OCI-LY7 (cell line): ENCODE measurements at regions not wholly inside any gene's neighbourhood (a gene's known extent, or its start where the extent isn't known, plus 50 kb on each side); places are given as distances from the start of the nearest gene placed in this dataset.

Source experiments
- BruUV-seq: library from RNA; stranded (reverse); fragments of 400-500 nt; replicated peaks from 2 replicates; lab custom pipeline; 2021; lab: Mats Ljungman, UMichigan
- CTCF ChIA-PET: fragments of 300-600 bp; sonication (Branson Sonifier 250); formaldehyde crosslinking; loops from one replicate; lab custom pipeline; 2022; ENCODE audit warnings: antibody characterized with exemption; ENCODE audit not compliant: unreplicated experiment; lab: Charles Lee
- POLR2A ChIA-PET: fragments of 300-600 bp; sonication (Branson Sonifier 250); formaldehyde crosslinking; loops from one replicate; lab custom pipeline; 2022; ENCODE audit warnings: antibody characterized with exemption; lab: Charles Lee
- DNase-seq: peaks from one replicate; pipeline ENCODE4 v3.0.0-alpha.2; 2015; ENCODE audit warnings: low spot score
- H2AFZ ChIP-seq: fragments of 200-600 bp; sonication (generic), shearing (Covaris generic); 2 replicates; pipeline ENCODE4 v1.6.1; 2014; ENCODE audit warnings: mild to moderate bottlenecking, antibody characterized with exemption, low read length, moderate library complexity
- H3K27ac ChIP-seq: fragments of 200-600 bp; sonication (generic); 2 replicates; pipeline ENCODE4 v1.5.1; 2014; ENCODE audit warnings: mixed run types, low read depth, mild to moderate bottlenecking, moderate library complexity, low read length, inconsistent platforms; ENCODE audit not compliant: poor library complexity, severe bottlenecking
- H3K36me3 ChIP-seq: fragments of 200-600 bp; sonication (generic); 2 replicates; pipeline ENCODE4 v1.6.1; 2014; ENCODE audit warnings: mild to moderate bottlenecking, antibody characterized with exemption, low read length, moderate library complexity, mixed read lengths; ENCODE audit not compliant: insufficient read depth
- H3K4me1 ChIP-seq: fragments of 200-600 bp; sonication (generic); 2 replicates; pipeline ENCODE4 v1.5.1; 2014; ENCODE audit warnings: mild to moderate bottlenecking, low read length; ENCODE audit not compliant: insufficient read depth, poor library complexity, severe bottlenecking
- H3K4me2 ChIP-seq: fragments of 200-600 bp; sonication (generic); 2 replicates; pipeline ENCODE4 v1.6.1; 2014; ENCODE audit warnings: mild to moderate bottlenecking, low read length
- H3K4me3 ChIP-seq: fragments of 200-600 bp; sonication (generic); 2 replicates; pipeline ENCODE4 v1.5.1; 2014; ENCODE audit warnings: mild to moderate bottlenecking, low read depth, low read length; ENCODE audit not compliant: poor library complexity, severe bottlenecking
- H3K79me2 ChIP-seq: fragments of 200-600 bp; sonication (generic); 2 replicates; pipeline ENCODE4 v1.6.1; 2016; ENCODE audit warnings: low read depth, mild to moderate bottlenecking, low read length, moderate library complexity, mixed read lengths; ENCODE audit not compliant: insufficient read depth
- H3K9me2 ChIP-seq: fragments of 200-600 bp; sonication (generic); 2 replicates; pipeline ENCODE4 v1.6.1; 2016; ENCODE audit warnings: mild to moderate bottlenecking, low read length, mixed read lengths; ENCODE audit not compliant: insufficient read depth
- H3K9me3 ChIP-seq: fragments of 200-600 bp; sonication (generic); 2 replicates; pipeline ENCODE4 v1.6.1; 2014; ENCODE audit warnings: mild to moderate bottlenecking, mixed run types, low read length, mixed read lengths
- H4K20me1 ChIP-seq: fragments of 200-600 bp; sonication (generic); 2 replicates; pipeline ENCODE4 v1.6.1; 2014; ENCODE audit warnings: mild to moderate bottlenecking, antibody characterized with exemption, low read length, moderate library complexity, mixed read lengths; ENCODE audit not compliant: insufficient read depth
- CTCF ChIP-seq: fragments of 200-600 bp; sonication (generic); conservative IDR thresholded peaks from 2 replicates; pipeline ENCODE4 v1.5.1; 2014; ENCODE audit warnings: mild to moderate bottlenecking, antibody characterized with exemption, low read length, moderate library complexity, mixed read lengths
- EZH2phosphoT487 ChIP-seq: fragments of 200-600 bp; sonication (generic); IDR thresholded peaks from 2 replicates; pipeline ENCODE4 v1.6.1; 2018; ENCODE audit warnings: low read depth, borderline replicate concordance, mild to moderate bottlenecking, mixed run types, antibody characterized with exemption, low read length, moderate library complexity, mixed read lengths
- intact Hi-C: fragments of 100-400 bp; cut with micrococcal nuclease; formaldehyde crosslinking; loops from one replicate; pipeline ENCODE4 v1.10.0; 2022; ENCODE audit not compliant: unreplicated experiment

- intact Hi-C loops, result no loop called here
- Histone ChIP-seq H4K20me1 (no peaks in the 10 kb centered on the region), H3K36me3 (no peaks in the 10 kb centered on the region), H3K9me3 (no peaks in the 10 kb centered on the region), H3K27ac (no peak overlapping the region), H3K4me1 (no peaks in the 10 kb centered on the region), H3K4me2 (no peak overlapping the region), H3K4me3 (no peak overlapping the region), H3K9me2 (no peaks in the 10 kb centered on the region), H2AFZ (no peak overlapping the region), H3K79me2 (no peaks in the 10 kb centered on the region)
- TF ChIP-seq EZH2phosphoT487 (no peak), CTCF (no peak)
- POLR2A ChIA-PET, result no interaction called here
- BruUV-seq, result no TSS peak
- CTCF ChIA-PET, result no interaction called here
- DNase-seq, result no peak
These were observed 158.9 kb upstream of the FGGY start for GRCh38 chr1:59137968-59138367.

- no peaks in the 10 kb centered on the region for H3K9me3 ChIP-seq
- ChIA-PET CTCF (no interaction called here), POLR2A (no interaction called here)
- DNase-seq, result no peak
- no peaks in the 10 kb centered on the region for H3K9me2 ChIP-seq
- no peaks in the 10 kb centered on the region for H3K36me3 ChIP-seq
- BruUV-seq, result no TSS peak
- no peak overlapping the region for H3K27ac ChIP-seq
- H4K20me1 ChIP-seq, result no peaks in the 10 kb centered on the region
- H2AFZ ChIP-seq, result no peak overlapping the region
- no peak for TF ChIP-seq CTCF
- TF ChIP-seq EZH2phosphoT487, result no peak
- no peaks in the 10 kb centered on the region for H3K79me2 ChIP-seq
- H3K4me1 ChIP-seq, result no peaks in the 10 kb centered on the region
- intact Hi-C loops, result no loop called here
- no peak overlapping the region for H3K4me2 ChIP-seq
- H3K4me3 ChIP-seq, result no peak overlapping the region
These were observed 158.5 kb upstream of the FGGY start for GRCh38 chr1:59138402-59138801.

GRCh38 chr1:59139396-59139795 is 157.5 kb upstream of the FGGY start:
- POLR2A ChIA-PET, result no interaction called here
- intact Hi-C loops, result no loop called here
- H3K4me2 ChIP-seq, result no peak overlapping the region

More at GRCh38 chr1:59139396-59139795, 157.5 kb upstream of the FGGY start:
- no peaks in the 10 kb centered on the region for H3K36me3 ChIP-seq
- no peaks in the 10 kb centered on the region for H4K20me1 ChIP-seq
- no peak overlapping the region for H2AFZ ChIP-seq
- H3K4me1 ChIP-seq, result no peaks in the 10 kb centered on the region
- CTCF ChIA-PET, result no interaction called here
- no peaks in the 10 kb centered on the region for H3K9me2 ChIP-seq
- no peaks in the 10 kb centered on the region for H3K79me2 ChIP-seq
- BruUV-seq, result no TSS peak
- no peaks in the 10 kb centered on the region for H3K9me3 ChIP-seq
- TF ChIP-seq CTCF (no peak), EZH2phosphoT487 (no peak)
- no peak overlapping the region for H3K4me3 ChIP-seq
- H3K27ac ChIP-seq, result no peak overlapping the region
- DNase-seq, result no peak
